ENCODE measurements at regions not wholly inside any gene's neighbourhood (a gene's known extent, or its start where the extent isn't known, plus 50 kb on each side); places are given as distances from the start of the nearest gene placed in this dataset.
"Not testable (repeated sequence)": the region's sequence is repeated elsewhere in the genome, so short reads cannot be mapped to it uniquely, and the experiment has no call there.

DNA sequence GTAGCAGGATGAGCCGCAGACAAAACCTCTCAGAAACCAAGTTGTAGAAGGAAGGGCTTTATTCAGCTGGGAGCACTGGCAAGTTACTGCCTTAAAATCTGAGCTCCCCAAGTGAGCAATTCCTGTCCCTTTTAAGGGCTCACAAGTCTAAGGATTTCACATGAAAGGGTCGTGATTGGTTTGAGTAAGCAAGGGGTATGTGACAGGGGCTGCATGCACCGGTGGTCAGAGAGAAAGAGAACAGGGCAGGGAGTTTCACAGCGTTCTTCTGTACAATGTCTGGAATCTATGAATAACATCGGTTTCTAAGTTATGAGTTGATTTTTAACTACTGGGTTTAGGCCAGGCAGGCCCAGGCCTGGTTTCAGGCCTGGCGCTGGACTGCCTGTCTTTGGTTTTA, 660.3 kb upstream of the ATXN7L3B start:
- TF ChIP-seq EZH2 (IDR thresholded peaks at IDR 0.05; ENCODE audit: low read depth, unreplicated experiment); CREB1 (CRISPR knock-in tag; IDR thresholded peaks at IDR 0.05; ENCODE audit: low read depth); EZH2phosphoT487 (IDR thresholded peaks at IDR 0.05; ENCODE audit: unreplicated experiment); ZNF331 (CRISPR knock-in tag; IDR thresholded peaks at IDR 0.05; ENCODE audit: low read depth); POLR2AphosphoS5 (IDR thresholded peaks at IDR 0.05; ENCODE audit: low read depth); NANOG (IDR thresholded peaks at IDR 0.05; ENCODE audit: borderline replicate concordance); JUNB (IDR thresholded peaks at IDR 0.05; ENCODE audit: unreplicated experiment); ZNF114 (CRISPR knock-in tag; IDR thresholded peaks at IDR 0.05): not testable (repeated sequence)
- TF ChIP-seq, protein P1, sequence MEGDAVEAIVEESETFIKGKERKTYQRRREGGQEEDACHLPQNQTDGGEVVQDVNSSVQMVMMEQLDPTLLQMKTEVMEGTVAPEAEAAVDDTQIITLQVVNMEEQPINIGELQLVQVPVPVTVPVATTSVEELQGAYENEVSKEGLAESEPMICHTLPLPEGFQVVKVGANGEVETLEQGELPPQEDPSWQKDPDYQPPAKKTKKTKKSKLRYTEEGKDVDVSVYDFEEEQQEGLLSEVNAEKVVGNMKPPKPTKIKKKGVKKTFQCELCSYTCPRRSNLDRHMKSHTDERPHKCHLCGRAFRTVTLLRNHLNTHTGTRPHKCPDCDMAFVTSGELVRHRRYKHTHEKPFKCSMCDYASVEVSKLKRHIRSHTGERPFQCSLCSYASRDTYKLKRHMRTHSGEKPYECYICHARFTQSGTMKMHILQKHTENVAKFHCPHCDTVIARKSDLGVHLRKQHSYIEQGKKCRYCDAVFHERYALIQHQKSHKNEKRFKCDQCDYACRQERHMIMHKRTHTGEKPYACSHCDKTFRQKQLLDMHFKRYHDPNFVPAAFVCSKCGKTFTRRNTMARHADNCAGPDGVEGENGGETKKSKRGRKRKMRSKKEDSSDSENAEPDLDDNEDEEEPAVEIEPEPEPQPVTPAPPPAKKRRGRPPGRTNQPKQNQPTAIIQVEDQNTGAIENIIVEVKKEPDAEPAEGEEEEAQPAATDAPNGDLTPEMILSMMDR (conservative IDR thresholded peaks at IDR 0.05; ENCODE audit: low read depth in 2 of 2): not testable (repeated sequence)
- TF ChIP-seq, protein P2, sequence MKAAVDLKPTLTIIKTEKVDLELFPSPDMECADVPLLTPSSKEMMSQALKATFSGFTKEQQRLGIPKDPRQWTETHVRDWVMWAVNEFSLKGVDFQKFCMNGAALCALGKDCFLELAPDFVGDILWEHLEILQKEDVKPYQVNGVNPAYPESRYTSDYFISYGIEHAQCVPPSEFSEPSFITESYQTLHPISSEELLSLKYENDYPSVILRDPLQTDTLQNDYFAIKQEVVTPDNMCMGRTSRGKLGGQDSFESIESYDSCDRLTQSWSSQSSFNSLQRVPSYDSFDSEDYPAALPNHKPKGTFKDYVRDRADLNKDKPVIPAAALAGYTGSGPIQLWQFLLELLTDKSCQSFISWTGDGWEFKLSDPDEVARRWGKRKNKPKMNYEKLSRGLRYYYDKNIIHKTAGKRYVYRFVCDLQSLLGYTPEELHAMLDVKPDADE (IDR thresholded peaks at IDR 0.05): not testable (repeated sequence)
- TF ChIP-seq, protein P3, sequence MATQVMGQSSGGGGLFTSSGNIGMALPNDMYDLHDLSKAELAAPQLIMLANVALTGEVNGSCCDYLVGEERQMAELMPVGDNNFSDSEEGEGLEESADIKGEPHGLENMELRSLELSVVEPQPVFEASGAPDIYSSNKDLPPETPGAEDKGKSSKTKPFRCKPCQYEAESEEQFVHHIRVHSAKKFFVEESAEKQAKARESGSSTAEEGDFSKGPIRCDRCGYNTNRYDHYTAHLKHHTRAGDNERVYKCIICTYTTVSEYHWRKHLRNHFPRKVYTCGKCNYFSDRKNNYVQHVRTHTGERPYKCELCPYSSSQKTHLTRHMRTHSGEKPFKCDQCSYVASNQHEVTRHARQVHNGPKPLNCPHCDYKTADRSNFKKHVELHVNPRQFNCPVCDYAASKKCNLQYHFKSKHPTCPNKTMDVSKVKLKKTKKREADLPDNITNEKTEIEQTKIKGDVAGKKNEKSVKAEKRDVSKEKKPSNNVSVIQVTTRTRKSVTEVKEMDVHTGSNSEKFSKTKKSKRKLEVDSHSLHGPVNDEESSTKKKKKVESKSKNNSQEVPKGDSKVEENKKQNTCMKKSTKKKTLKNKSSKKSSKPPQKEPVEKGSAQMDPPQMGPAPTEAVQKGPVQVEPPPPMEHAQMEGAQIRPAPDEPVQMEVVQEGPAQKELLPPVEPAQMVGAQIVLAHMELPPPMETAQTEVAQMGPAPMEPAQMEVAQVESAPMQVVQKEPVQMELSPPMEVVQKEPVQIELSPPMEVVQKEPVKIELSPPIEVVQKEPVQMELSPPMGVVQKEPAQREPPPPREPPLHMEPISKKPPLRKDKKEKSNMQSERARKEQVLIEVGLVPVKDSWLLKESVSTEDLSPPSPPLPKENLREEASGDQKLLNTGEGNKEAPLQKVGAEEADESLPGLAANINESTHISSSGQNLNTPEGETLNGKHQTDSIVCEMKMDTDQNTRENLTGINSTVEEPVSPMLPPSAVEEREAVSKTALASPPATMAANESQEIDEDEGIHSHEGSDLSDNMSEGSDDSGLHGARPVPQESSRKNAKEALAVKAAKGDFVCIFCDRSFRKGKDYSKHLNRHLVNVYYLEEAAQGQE (IDR thresholded peaks at IDR 0.05; ENCODE audit: unreplicated experiment): not testable (repeated sequence)
- TF ChIP-seq, protein P4, sequence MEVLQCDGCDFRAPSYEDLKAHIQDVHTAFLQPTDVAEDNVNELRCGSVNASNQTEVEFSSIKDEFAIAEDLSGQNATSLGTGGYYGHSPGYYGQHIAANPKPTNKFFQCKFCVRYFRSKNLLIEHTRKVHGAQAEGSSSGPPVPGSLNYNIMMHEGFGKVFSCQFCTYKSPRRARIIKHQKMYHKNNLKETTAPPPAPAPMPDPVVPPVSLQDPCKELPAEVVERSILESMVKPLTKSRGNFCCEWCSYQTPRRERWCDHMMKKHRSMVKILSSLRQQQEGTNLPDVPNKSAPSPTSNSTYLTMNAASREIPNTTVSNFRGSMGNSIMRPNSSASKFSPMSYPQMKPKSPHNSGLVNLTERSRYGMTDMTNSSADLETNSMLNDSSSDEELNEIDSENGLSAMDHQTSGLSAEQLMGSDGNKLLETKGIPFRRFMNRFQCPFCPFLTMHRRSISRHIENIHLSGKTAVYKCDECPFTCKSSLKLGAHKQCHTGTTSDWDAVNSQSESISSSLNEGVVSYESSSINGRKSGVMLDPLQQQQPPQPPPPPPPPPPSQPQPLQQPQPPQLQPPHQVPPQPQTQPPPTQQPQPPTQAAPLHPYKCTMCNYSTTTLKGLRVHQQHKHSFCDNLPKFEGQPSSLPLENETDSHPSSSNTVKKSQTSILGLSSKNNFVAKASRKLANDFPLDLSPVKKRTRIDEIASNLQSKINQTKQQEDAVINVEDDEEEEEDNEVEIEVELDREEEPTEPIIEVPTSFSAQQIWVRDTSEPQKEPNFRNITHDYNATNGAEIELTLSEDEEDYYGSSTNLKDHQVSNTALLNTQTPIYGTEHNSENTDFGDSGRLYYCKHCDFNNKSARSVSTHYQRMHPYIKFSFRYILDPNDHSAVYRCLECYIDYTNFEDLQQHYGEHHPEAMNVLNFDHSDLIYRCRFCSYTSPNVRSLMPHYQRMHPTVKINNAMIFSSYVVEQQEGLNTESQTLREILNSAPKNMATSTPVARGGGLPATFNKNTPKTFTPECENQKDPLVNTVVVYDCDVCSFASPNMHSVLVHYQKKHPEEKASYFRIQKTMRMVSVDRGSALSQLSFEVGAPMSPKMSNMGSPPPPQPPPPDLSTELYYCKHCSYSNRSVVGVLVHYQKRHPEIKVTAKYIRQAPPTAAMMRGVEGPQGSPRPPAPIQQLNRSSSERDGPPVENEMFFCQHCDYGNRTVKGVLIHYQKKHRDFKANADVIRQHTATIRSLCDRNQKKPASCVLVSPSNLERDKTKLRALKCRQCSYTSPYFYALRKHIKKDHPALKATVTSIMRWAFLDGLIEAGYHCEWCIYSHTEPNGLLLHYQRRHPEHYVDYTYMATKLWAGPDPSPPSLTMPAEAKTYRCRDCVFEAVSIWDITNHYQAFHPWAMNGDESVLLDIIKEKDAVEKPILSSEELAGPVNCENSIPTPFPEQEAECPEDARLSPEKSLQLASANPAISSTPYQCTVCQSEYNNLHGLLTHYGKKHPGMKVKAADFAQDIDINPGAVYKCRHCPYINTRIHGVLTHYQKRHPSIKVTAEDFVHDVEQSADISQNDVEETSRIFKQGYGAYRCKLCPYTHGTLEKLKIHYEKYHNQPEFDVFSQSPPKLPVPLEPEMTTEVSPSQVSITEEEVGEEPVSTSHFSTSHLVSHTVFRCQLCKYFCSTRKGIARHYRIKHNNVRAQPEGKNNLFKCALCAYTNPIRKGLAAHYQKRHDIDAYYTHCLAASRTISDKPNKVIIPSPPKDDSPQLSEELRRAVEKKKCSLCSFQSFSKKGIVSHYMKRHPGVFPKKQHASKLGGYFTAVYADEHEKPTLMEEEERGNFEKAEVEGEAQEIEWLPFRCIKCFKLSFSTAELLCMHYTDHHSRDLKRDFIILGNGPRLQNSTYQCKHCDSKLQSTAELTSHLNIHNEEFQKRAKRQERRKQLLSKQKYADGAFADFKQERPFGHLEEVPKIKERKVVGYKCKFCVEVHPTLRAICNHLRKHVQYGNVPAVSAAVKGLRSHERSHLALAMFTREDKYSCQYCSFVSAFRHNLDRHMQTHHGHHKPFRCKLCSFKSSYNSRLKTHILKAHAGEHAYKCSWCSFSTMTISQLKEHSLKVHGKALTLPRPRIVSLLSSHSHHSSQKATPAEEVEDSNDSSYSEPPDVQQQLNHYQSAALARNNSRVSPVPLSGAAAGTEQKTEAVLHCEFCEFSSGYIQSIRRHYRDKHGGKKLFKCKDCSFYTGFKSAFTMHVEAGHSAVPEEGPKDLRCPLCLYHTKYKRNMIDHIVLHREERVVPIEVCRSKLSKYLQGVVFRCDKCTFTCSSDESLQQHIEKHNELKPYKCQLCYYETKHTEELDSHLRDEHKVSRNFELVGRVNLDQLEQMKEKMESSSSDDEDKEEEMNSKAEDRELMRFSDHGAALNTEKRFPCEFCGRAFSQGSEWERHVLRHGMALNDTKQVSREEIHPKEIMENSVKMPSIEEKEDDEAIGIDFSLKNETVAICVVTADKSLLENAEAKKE (CRISPR knock-in tag; IDR thresholded peaks at IDR 0.05): not testable (repeated sequence)

Measured in GM23338 (cell line).